ENCODE measurements at regions not wholly inside any gene's neighbourhood (a gene's known extent, or its start where the extent isn't known, plus 50 kb on each side); places are given as distances from the start of the nearest gene placed in this dataset.

DNA sequence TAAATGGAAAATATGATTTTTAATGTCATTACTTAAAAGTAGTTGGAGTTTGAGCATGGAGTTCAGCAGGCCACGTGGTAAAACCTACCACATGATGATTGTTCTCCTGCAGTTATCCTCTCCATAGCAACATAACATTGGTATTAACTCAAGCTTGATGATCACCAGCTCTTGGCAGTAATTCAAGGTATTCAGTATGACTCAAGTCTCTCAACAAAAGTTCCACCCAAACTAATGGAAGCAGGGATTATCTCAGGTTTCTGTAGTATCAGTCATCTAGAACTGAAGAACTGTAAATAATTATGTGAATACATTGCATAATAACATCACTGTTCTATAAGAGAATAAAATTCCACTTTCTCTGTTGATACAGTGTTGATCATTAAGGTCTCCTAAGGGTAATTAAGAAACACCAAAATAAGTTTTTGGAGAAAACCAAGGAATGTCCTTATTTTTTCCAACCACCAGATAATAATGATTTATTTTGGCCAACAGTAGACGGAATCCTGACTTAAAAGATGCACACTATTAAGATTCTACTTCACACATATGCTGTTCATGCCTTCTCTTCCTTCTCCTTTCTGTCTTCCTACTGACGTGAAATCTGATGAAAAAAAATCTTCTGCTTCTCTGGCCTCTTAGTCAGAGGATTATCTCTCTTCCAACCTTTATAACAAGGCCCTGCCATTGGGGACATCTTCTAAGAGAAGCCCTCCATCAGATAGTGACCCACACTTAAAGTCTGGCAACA, 1092.3 kb downstream of the EFNB2 start:
- TF ChIP-seq, protein P1, sequence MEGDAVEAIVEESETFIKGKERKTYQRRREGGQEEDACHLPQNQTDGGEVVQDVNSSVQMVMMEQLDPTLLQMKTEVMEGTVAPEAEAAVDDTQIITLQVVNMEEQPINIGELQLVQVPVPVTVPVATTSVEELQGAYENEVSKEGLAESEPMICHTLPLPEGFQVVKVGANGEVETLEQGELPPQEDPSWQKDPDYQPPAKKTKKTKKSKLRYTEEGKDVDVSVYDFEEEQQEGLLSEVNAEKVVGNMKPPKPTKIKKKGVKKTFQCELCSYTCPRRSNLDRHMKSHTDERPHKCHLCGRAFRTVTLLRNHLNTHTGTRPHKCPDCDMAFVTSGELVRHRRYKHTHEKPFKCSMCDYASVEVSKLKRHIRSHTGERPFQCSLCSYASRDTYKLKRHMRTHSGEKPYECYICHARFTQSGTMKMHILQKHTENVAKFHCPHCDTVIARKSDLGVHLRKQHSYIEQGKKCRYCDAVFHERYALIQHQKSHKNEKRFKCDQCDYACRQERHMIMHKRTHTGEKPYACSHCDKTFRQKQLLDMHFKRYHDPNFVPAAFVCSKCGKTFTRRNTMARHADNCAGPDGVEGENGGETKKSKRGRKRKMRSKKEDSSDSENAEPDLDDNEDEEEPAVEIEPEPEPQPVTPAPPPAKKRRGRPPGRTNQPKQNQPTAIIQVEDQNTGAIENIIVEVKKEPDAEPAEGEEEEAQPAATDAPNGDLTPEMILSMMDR (IDR thresholded peaks at IDR 0.05; ENCODE audit: borderline replicate concordance, control extremely low read depth, extremely low read depth, insufficient read depth, missing control alignments): no peak
- DNase-seq (ENCODE audit: low spot score): no peak
- in situ Hi-C loops (cut with MboI; ENCODE audit: low sequenced_read_pairs, unreplicated experiment): no loop called here

DNA sequence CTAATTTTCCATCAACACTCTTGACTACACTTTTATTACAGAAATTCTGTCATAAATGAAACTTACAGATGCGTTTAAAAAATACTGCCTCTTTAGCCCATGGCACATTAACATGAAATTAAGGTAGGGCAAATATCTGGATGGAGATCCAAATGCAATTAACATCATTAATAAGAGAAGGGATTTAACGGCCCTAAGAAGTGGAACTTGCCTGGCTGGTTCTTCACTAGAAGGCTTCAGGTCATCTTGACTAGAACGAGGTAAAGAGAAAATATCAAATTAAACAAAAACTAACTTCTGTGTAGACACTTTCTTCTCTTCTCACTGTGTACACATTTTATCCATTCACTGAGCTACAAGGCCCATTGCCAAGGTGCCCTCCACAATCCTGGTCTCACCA, 1093.4 kb downstream of the EFNB2 start:
- in situ Hi-C loops (cut with MboI; ENCODE audit: low sequenced_read_pairs, unreplicated experiment): no loop called here
- no peak for DNase-seq (ENCODE audit: low spot score)
- TF ChIP-seq, protein P1 (IDR thresholded peaks at IDR 0.05; ENCODE audit: borderline replicate concordance, control extremely low read depth, extremely low read depth, insufficient read depth, missing control alignments): no peak

- in situ Hi-C loops (cut with MboI; ENCODE audit: low sequenced_read_pairs, unreplicated experiment): no loop called here
- no peak for DNase-seq (ENCODE audit: low spot score)
- TF ChIP-seq, protein P1 (IDR thresholded peaks at IDR 0.05; ENCODE audit: borderline replicate concordance, control extremely low read depth, extremely low read depth, insufficient read depth, missing control alignments): no peak
Observed at GRCh38 chr13:105441051-105441750, 1094.3 kb downstream of the EFNB2 start.

GRCh38 chr13:105436943-105437342, 1098.5 kb downstream of the EFNB2 start:
- in situ Hi-C loops (cut with MboI; ENCODE audit: low sequenced_read_pairs, unreplicated experiment): no loop called here
- DNase-seq (ENCODE audit: low spot score): no peak
- TF ChIP-seq, protein P1 (IDR thresholded peaks at IDR 0.05; ENCODE audit: borderline replicate concordance, control extremely low read depth, extremely low read depth, insufficient read depth, missing control alignments): no peak

DNA sequence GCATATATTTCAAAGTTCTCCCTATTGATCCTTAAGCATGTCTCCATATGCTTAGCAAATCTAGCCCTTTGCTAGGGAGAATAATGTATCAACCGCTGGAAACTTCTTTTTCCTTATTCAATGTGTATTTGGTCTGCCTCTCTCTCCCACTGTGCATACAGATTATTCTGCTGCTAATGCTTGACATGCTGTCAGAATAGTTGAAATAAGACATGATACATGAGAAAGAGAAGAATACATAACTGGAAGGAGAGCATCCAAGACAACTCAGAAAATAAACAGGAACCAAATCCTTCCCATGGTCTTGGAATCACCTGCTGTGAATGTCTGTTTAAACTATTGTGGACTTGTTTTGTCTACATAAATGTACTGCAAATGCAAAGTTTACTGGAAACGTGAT, 1103.0 kb downstream of the EFNB2 start:
- TF ChIP-seq, protein P1 (IDR thresholded peaks at IDR 0.05; ENCODE audit: borderline replicate concordance, control extremely low read depth, extremely low read depth, insufficient read depth, missing control alignments): no peak
- DNase-seq (ENCODE audit: low spot score): no peak
- in situ Hi-C loops (cut with MboI; ENCODE audit: low sequenced_read_pairs, unreplicated experiment): no loop called here

DNA sequence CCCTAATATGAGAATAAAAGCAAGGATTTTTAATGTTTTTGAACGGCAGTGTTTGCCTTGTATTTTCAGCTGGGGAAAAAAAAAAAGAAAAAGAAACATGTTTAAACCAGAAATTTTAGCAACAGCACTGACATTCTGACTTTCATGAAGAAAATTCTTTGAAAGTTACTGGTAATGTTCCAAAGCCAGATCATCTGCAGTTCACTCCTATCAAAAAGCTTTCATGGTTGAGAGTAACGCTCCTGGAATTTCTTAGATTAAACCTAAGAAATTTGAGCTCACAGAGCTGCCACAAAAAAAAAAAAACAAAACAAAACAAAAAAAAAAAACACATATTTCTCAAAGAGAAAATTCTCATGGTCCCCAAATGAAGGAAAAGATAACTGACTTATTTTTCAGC, 1106.7 kb downstream of the EFNB2 start:
- TF ChIP-seq, protein P1 (IDR thresholded peaks at IDR 0.05; ENCODE audit: borderline replicate concordance, control extremely low read depth, extremely low read depth, insufficient read depth, missing control alignments): no peak

More for the DNA sequence above, 1106.7 kb downstream of the EFNB2 start:
- in situ Hi-C loops (cut with MboI; ENCODE audit: low sequenced_read_pairs, unreplicated experiment): no loop called here
- DNase-seq (ENCODE audit: low spot score): no peak

Data from GM13976 (cell line).